SH-SY5Y (cell line): ENCODE measurements at regions not wholly inside any gene's neighbourhood (a gene's known extent, or its start where the extent isn't known, plus 50 kb on each side); places are given as distances from the start of the nearest gene placed in this dataset.
A peak's percentile ranks its signal among the peaks of the same experiment; 100 is the strongest.

ENCODE experiments used
- GATA2 ChIP-seq: IDR thresholded peaks from 2 replicates; pipeline ENCODE4 v1.6.1; 2011; ENCODE audit warnings: mild to moderate bottlenecking, low read depth, low read length
- GATA3 ChIP-seq: IDR thresholded peaks from 2 replicates; pipeline ENCODE4 v1.6.1; 2011; ENCODE audit warnings: low read depth, mild to moderate bottlenecking, low read length, moderate library complexity

DNA sequence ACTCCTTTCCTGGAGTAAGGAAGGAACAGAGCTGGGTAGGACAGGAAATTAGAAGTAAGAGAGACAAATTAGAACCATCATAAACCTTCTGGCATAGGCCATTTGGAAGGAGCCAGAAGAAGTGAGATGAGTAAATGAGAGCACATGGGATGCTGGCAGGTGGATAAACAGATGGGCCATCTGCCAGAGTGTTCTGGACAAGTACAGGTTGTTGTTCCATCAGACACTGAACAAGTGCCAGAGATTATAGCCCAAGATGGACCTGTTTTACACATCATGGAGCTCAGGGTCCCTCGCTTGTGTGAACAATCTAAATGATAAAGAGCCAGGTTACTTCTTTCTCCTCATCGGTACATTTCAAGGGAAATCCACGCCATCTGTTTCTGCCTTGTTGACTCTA lies 200.3 kb downstream of the HHIPL2 start:
- TF ChIP-seq GATA3, result peak; percentile 37; the same call in 1 of the 2 replicates
- TF ChIP-seq GATA2, result peak; percentile 85
